SU-DHL-6 (cell line): ENCODE measurements at regions not wholly inside any gene's neighbourhood (a gene's known extent, or its start where the extent isn't known, plus 50 kb on each side); places are given as distances from the start of the nearest gene placed in this dataset.

Source experiments
- EZH2phosphoT487 ChIP-seq: fragments of 200-600 bp; sonication (generic), shearing (Covaris generic); conservative IDR thresholded peaks from 2 replicates; pipeline ENCODE4 v1.6.1; 2018; ENCODE audit warnings: mild to moderate bottlenecking, antibody characterized with exemption, low read length, moderate library complexity, mixed read lengths
- TF ChIP-seq, protein P1 (sequence below): fragments of 200-600 bp; sonication (generic); IDR thresholded peaks from one replicate; pipeline ENCODE4 v1.5.1; 2017; ENCODE audit warnings: antibody characterized with exemption, mild to moderate bottlenecking, low read length, moderate library complexity; ENCODE audit not compliant: insufficient read depth, poor library complexity, severe bottlenecking

DNA sequence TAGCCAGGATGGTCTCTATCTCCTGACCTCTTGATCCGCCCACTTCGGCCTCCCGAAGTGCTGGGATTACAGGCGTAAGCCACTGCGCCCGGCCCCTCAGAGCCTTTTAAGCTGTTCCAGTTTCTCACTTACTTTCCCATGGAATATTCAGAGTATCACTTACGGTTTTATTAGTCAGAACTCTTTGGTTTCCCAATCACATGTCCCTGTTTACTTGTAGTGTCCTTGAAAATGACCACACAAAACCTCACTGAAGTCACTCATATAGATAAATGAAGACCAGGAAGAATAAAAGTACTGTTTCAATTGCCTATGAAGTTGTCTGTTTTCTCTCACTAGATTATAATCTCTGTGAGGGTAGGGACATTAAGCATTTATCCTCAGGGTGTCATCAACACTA lies 217.2 kb upstream of the HCCS start:
- TF ChIP-seq, protein P1, sequence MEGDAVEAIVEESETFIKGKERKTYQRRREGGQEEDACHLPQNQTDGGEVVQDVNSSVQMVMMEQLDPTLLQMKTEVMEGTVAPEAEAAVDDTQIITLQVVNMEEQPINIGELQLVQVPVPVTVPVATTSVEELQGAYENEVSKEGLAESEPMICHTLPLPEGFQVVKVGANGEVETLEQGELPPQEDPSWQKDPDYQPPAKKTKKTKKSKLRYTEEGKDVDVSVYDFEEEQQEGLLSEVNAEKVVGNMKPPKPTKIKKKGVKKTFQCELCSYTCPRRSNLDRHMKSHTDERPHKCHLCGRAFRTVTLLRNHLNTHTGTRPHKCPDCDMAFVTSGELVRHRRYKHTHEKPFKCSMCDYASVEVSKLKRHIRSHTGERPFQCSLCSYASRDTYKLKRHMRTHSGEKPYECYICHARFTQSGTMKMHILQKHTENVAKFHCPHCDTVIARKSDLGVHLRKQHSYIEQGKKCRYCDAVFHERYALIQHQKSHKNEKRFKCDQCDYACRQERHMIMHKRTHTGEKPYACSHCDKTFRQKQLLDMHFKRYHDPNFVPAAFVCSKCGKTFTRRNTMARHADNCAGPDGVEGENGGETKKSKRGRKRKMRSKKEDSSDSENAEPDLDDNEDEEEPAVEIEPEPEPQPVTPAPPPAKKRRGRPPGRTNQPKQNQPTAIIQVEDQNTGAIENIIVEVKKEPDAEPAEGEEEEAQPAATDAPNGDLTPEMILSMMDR, result no peak
- no peak for TF ChIP-seq EZH2phosphoT487
